ENCODE measurements at regions not wholly inside any gene's neighbourhood (a gene's known extent, or its start where the extent isn't known, plus 50 kb on each side); places are given as distances from the start of the nearest gene placed in this dataset.

DNA sequence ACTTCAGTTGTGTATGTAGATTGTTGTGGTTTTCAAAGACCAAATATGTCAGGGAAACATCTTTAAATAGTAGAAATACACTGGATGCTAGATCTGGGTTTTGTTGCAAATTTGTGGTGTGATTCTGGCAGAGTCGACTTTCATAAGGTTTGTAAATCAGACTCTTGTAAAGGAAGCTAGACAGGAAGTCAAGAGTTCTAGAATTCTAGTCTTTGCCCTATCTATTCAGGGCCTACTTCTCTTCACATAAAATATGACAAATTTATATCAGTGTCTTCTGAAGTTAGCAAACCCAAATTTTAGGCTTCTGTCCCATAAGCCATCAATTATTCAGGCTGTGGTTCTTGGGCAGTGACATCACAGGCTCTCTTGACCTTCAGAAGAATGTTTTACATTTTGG is 1579.2 kb upstream of the PIK3C3 start:
- Histone ChIP-seq H3K36me3 (no peaks in the 10 kb centered on the region), H3K4me1 (no peaks in the 10 kb centered on the region), H3K9me3 (no peaks in the 10 kb centered on the region), H3K27me3 (no peaks in the 10 kb centered on the region), H3K4me3 (no peak overlapping the region), H3K27ac (no peak overlapping the region)
- DNase-seq (ENCODE audit: low spot score in 2 of 2): no peak
- WGBS, 2 donors: 33 to 42% methylated on average over 1 of the region's 1 CpG
- TF ChIP-seq EP300 (IDR thresholded peaks at IDR 0.05) (no peak), POLR2A (IDR thresholded peaks at IDR 0.05) (no peak)
- TF ChIP-seq, protein P1, sequence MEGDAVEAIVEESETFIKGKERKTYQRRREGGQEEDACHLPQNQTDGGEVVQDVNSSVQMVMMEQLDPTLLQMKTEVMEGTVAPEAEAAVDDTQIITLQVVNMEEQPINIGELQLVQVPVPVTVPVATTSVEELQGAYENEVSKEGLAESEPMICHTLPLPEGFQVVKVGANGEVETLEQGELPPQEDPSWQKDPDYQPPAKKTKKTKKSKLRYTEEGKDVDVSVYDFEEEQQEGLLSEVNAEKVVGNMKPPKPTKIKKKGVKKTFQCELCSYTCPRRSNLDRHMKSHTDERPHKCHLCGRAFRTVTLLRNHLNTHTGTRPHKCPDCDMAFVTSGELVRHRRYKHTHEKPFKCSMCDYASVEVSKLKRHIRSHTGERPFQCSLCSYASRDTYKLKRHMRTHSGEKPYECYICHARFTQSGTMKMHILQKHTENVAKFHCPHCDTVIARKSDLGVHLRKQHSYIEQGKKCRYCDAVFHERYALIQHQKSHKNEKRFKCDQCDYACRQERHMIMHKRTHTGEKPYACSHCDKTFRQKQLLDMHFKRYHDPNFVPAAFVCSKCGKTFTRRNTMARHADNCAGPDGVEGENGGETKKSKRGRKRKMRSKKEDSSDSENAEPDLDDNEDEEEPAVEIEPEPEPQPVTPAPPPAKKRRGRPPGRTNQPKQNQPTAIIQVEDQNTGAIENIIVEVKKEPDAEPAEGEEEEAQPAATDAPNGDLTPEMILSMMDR (IDR thresholded peaks at IDR 0.05): no peak

DNA sequence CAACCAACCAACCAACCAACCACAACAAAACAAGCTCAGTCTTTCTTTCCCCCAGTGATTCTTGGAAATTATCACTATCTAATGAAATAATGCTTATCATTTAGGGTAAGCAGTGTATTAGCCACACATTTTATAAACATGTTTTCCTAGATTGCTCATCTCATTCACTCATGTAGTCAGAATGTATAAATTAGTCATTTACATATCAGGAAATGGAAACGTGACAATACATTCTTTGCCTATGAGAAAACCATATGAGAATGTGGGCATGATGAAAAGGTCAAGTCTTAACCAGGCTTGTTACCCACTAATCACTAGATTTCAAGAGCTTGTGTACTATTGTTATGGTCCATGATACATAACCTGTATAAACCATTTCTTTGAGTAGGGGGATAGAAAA is 1583.4 kb upstream of the PIK3C3 start:
- Histone ChIP-seq H3K36me3 (no peaks in the 10 kb centered on the region), H3K4me1 (no peaks in the 10 kb centered on the region), H3K27ac (no peak overlapping the region), H3K4me3 (no peak overlapping the region), H3K9me3 (no peaks in the 10 kb centered on the region), H3K27me3 (no peaks in the 10 kb centered on the region)
- TF ChIP-seq POLR2A (IDR thresholded peaks at IDR 0.05): no peak
- no peak for TF ChIP-seq EP300 (IDR thresholded peaks at IDR 0.05)
- TF ChIP-seq, protein P1 (IDR thresholded peaks at IDR 0.05): no peak
- DNase-seq (ENCODE audit: low spot score in 2 of 2): no peak
- WGBS, 2 donors: 33 to 53% methylated on average over 1 of the region's 1 CpG

DNA sequence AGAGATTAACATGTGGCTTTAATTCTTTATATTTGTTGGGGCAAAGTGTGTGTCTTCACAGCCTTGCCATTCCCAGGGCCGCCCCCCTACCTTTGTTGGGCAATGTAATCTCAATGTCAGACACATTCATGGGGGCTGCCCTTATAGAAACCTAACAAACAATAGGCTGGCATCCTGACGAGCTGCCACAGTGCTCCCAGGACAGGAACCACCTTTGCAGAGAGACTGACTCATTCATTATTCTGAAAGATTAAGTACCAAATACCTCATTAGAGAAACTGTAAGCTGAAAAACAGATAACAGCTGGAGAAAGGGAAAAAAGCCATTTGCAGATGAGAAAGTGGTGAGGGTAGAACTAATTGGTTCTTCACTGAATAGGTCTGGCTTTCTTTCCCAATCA is 1587.5 kb upstream of the PIK3C3 start:
- TF ChIP-seq POLR2A (IDR thresholded peaks at IDR 0.05) (no peak), EP300 (IDR thresholded peaks at IDR 0.05) (no peak)
- TF ChIP-seq, protein P1 (IDR thresholded peaks at IDR 0.05): no peak
- WGBS, 2 donors: 75 to 82% methylated on average over 2 of the region's 2 CpGs

DNA sequence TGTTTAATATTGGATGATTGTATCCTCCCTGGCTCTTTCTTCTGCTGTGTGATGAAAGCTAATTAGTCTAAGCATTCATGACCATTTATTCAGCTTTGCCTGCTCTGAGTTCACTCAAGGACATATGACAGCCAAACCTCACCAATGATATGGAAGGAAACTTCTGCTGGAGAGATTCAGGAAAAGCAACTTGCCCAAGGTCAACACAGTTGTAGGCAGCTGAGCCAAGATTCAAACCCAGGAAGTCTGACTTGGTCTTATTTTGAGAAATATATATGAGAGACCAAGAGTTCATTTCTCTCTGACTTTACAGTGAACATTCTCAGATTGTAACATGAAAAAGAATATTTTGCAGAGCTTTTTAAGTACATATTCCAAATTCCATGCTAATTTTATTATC is 1588.5 kb upstream of the PIK3C3 start:
- H3K4me1 ChIP-seq: no peaks in the 10 kb centered on the region
- H3K36me3 ChIP-seq: no peaks in the 10 kb centered on the region
- H3K4me3 ChIP-seq: no peak overlapping the region
- DNase-seq (ENCODE audit: low spot score in 2 of 2): no peak
- no peaks in the 10 kb centered on the region for H3K9me3 ChIP-seq
- no peak overlapping the region for H3K27ac ChIP-seq
- TF ChIP-seq EP300 (IDR thresholded peaks at IDR 0.05): no peak
- no peak for TF ChIP-seq POLR2A (IDR thresholded peaks at IDR 0.05)
- TF ChIP-seq, protein P1 (IDR thresholded peaks at IDR 0.05): no peak
- no peaks in the 10 kb centered on the region for H3K27me3 ChIP-seq

More for the DNA sequence above, 1587.5 kb upstream of the PIK3C3 start:
- no peak for DNase-seq (ENCODE audit: low spot score in 2 of 2)
- Histone ChIP-seq H3K4me1 (no peaks in the 10 kb centered on the region), H3K27me3 (no peaks in the 10 kb centered on the region), H3K9me3 (no peaks in the 10 kb centered on the region), H3K4me3 (no peak overlapping the region), H3K27ac (no peak overlapping the region), H3K36me3 (no peaks in the 10 kb centered on the region)

DNA sequence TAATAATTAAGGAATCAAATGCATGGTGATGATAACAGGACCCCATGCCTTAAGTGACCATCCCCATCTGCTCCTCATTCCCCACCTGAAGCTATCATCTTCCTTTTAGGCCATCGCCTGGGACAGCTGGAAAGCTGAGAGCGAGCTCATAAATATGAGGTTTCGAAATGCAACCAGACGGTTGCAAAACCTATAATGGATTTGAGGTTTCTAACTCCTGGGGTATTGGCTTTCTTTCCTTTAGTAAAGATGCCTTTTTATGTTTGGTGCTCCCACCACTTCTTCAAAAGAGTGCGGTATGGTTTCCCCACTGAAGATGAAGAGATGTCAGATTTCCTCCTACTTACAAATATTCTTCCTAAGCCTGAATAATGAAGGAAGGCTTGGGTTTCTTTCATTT is 1589.5 kb upstream of the PIK3C3 start:
- Histone ChIP-seq H3K27ac (no peak overlapping the region), H3K27me3 (no peaks in the 10 kb centered on the region), H3K36me3 (no peaks in the 10 kb centered on the region), H3K9me3 (no peaks in the 10 kb centered on the region), H3K4me1 (no peaks in the 10 kb centered on the region), H3K4me3 (no peak overlapping the region)
- no peak for TF ChIP-seq POLR2A (IDR thresholded peaks at IDR 0.05)
- TF ChIP-seq, protein P1 (IDR thresholded peaks at IDR 0.05): no peak
- DNase-seq (ENCODE audit: low spot score in 2 of 2): no peak
- 76 to 81% methylated on average over 5 of the region's 5 CpGs for WGBS, 2 donors
